HepG2 (cell line): ENCODE measurements at regions not wholly inside any gene's neighbourhood (a gene's known extent, or its start where the extent isn't known, plus 50 kb on each side); places are given as distances from the start of the nearest gene placed in this dataset.

Source experiments
- KAT7 ChIP-seq: IDR thresholded peaks from 2 replicates; pipeline ENCODE4 v1.6.1; 2018; ENCODE audit warnings: borderline replicate concordance, missing compliant biosample characterization
- KLF9 ChIP-seq: IDR thresholded peaks from 2 replicates; pipeline ENCODE4 v1.6.1; 2016; ENCODE audit warnings: low read depth
- MAFK ChIP-seq, 2 experiments: IDR thresholded peaks in 1 of 2; conservative IDR thresholded peaks in 1 of 2; 2 replicates each; pipeline ENCODE4 v1.6.1; 2011; ENCODE audit warnings: improper control_type of control experiment in 2 of 2, low read length in 2 of 2
- NFRKB ChIP-seq: fragments of 450-650 bp; IDR thresholded peaks from 2 replicates; pipeline ENCODE4 v1.6.1; 2017
- PRMT3 ChIP-seq: sonication (generic); formaldehyde crosslinking; IDR thresholded peaks from 2 replicates; pipeline ENCODE4 v1.8.1; 2022; ENCODE audit warnings: low read depth, mild to moderate bottlenecking, moderate library complexity, missing genetic modification reagents, borderline replicate concordance
- SIN3A ChIP-seq: IDR thresholded peaks from 2 replicates; pipeline ENCODE4 v1.6.1; 2011; ENCODE audit warnings: low read depth, mild to moderate bottlenecking, control low read depth, low read length, borderline replicate concordance
- TMF1 ChIP-seq: sonication (generic); formaldehyde crosslinking; IDR thresholded peaks from 2 replicates; pipeline ENCODE4 v1.8.1; 2022; ENCODE audit warnings: low read depth, missing genetic modification reagents
- ZNF260 ChIP-seq: sonication (generic); formaldehyde crosslinking; IDR thresholded peaks from 2 replicates; pipeline ENCODE4 v1.4.0; 2020; ENCODE audit warnings: missing genetic modification reagents, low read depth, mild to moderate bottlenecking, borderline replicate concordance
- ZNF543 ChIP-seq: sonication (generic); formaldehyde crosslinking; IDR thresholded peaks from 2 replicates; pipeline ENCODE4 v1.4.0; 2020; ENCODE audit warnings: mild to moderate bottlenecking, missing genetic modification reagents
- ZNF720 ChIP-seq: sonication (generic); formaldehyde crosslinking; IDR thresholded peaks from 2 replicates; pipeline ENCODE4 v1.4.0; 2020; ENCODE audit warnings: missing genetic modification reagents
- ZNF75D ChIP-seq: sonication (generic); formaldehyde crosslinking; IDR thresholded peaks from 2 replicates; pipeline ENCODE4 v1.8.1; 2023; ENCODE audit warnings: missing genetic modification reagents, mild to moderate bottlenecking, borderline replicate concordance
- TF ChIP-seq, protein P1 (sequence below): sonication (generic); formaldehyde crosslinking; IDR thresholded peaks from 2 replicates; pipeline ENCODE4 v1.4.0; 2020; ENCODE audit warnings: missing genetic modification reagents

DNA sequence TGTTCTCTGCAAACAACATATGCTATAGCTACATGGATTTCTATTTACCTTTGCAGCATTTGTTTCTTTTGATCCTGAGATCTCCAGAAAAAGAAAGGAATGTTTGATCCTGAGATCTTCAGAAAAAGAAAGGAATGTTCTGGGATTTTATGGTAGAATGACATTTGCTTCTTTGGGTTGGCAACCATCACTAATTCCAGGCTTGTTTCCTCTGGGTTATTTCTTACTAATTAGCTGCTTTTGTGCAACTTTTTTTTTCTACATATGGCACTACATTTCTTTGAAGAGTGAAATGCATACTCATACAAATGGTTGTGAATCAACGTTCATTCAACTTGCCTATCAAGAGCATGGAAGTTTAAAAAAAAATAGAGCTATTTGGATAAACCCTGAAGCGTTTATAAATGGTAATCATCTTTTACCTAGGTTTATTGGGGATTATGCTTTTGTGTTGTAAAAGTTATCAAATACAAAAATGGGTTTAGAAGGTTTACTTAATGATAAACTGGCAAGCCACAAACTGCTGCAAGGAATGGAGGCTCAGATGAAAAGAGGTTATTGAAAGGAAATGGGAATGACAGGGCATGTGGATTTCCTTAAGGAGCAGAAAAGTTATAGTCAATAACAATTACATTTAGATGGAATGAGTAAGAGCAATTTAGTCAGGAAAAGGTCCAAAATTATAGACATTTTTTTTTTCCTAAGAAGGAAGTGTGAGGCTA is 95.6 kb upstream of the PCDH18 start (continued):
- TF ChIP-seq NFRKB = no peak
- TF ChIP-seq TMF1 (CRISPR knock-in tag) = no peak
- TF ChIP-seq KLF9 (CRISPR knock-in tag) = no peak
- TF ChIP-seq SIN3A = no peak
- TF ChIP-seq KAT7 (CRISPR knock-in tag) = no peak
- TF ChIP-seq PRMT3 = no peak
- no peak for TF ChIP-seq ZNF543
- no peak for TF ChIP-seq ZNF720 (CRISPR knock-in tag)
- TF ChIP-seq ZNF75D (CRISPR knock-in tag) = no peak
- TF ChIP-seq, protein P1, sequence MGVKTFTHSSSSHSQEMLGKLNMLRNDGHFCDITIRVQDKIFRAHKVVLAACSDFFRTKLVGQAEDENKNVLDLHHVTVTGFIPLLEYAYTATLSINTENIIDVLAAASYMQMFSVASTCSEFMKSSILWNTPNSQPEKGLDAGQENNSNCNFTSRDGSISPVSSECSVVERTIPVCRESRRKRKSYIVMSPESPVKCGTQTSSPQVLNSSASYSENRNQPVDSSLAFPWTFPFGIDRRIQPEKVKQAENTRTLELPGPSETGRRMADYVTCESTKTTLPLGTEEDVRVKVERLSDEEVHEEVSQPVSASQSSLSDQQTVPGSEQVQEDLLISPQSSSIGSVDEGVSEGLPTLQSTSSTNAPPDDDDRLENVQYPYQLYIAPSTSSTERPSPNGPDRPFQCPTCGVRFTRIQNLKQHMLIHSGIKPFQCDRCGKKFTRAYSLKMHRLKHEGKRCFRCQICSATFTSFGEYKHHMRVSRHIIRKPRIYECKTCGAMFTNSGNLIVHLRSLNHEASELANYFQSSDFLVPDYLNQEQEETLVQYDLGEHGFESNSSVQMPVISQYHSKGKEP (CRISPR knock-in tag) = no peak
- no peak for TF ChIP-seq ZNF260 (CRISPR knock-in tag)
- no peak for TF ChIP-seq MAFK (conservative IDR thresholded peaks at IDR 0.05 in 1 of 2, IDR thresholded peaks at IDR 0.05 in 1 of 2; ENCODE audit: low read length in 2 of 2)
